C4-2B (cell line): ENCODE measurements at regions not wholly inside any gene's neighbourhood (a gene's known extent, or its start where the extent isn't known, plus 50 kb on each side); places are given as distances from the start of the nearest gene placed in this dataset.
"Not testable (repeated sequence)": the region's sequence is repeated elsewhere in the genome, so short reads cannot be mapped to it uniquely, and the experiment has no call there.

ENCODE experiments used
- H3K27ac ChIP-seq: fragments of 450-650 bp; 2 replicates; pipeline ENCODE4 v1.5.1; 2017
- CTCF ChIP-seq: fragments of 450-650 bp; conservative IDR thresholded peaks from 2 replicates; pipeline ENCODE4 v1.5.1; 2017; ENCODE audit warnings: mild to moderate bottlenecking
- ZFX ChIP-seq: fragments of 450-650 bp; IDR thresholded peaks from 2 replicates; pipeline ENCODE4 v1.6.1; 2017

GRCh38 chr14:100427166-100427565 lies 104.0 kb downstream of the SLC25A47 start:
- TF ChIP-seq CTCF: no peak
- TF ChIP-seq ZFX: no peak

DNA sequence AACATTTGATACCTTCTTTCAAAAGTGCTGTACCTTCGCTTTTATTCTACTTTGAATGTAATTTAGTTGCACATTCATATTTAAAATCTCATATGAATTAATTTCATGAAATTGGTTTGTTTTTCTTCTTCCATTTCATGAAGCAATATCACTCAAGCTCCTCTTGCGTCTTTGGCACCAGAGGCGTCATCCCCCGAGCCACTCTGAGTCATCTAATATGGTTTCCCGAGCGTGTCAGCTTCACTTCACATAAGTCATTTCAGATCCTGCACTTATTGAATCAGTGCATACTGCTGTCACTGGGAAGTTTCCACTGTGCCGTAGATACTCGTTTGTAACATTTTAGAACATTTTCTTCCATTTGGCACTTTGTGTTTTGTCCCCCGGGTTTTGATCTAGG lies 105.6 kb downstream of the SLC25A47 start:
- TF ChIP-seq ZFX (no peak), CTCF (no peak)
- no peak overlapping the region for H3K27ac ChIP-seq

More at GRCh38 chr14:100427166-100427565, 104.0 kb downstream of the SLC25A47 start:
- H3K27ac ChIP-seq: no peak overlapping the region

DNA sequence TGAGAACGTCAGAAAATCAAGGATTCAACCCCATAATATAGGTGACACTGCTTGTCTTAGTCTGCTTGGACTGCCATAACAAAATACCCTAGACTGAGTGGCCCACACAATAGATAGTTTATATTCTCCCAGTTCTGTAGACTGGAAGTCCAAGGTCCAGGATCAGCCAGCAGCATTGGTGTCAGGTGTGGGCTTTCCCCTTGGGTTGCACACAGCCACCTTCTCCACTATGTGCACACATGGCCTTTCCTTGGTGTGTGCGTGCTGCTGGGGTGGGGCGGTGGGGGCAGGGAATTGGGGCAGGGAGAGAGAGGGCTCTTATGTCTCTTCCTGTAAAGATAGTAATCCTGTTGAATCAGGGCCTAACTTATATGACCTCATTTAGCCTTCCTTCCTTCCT lies 106.4 kb downstream of the SLC25A47 start:
- no peak overlapping the region for H3K27ac ChIP-seq
- no peak for TF ChIP-seq ZFX
- TF ChIP-seq CTCF: no peak

DNA sequence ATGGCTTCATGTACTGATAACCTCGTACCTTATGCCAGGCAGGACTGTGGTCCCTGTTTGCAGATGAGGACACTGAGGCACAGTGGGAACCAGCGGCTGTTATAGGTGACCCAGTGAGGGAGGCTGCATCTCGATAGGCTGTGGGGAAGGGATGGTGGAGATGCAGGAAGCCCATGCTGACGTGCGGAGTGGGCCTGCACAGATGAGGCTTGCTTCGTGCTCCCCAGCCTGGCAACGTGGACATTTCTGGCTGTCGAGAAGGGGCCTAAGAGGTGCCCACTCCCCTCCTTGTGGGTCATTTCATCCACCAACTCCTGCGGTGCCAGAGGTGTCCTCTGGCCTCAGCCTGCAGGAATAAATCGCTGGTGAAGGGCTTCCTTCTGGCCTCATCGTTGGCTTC lies 107.4 kb downstream of the SLC25A47 start:
- TF ChIP-seq CTCF: no peak
- TF ChIP-seq ZFX: no peak
- no peak overlapping the region for H3K27ac ChIP-seq

- not testable (repeated sequence) for H3K27ac ChIP-seq
Measured at GRCh38 chr14:100431461-100431860, 108.3 kb downstream of the SLC25A47 start.

DNA sequence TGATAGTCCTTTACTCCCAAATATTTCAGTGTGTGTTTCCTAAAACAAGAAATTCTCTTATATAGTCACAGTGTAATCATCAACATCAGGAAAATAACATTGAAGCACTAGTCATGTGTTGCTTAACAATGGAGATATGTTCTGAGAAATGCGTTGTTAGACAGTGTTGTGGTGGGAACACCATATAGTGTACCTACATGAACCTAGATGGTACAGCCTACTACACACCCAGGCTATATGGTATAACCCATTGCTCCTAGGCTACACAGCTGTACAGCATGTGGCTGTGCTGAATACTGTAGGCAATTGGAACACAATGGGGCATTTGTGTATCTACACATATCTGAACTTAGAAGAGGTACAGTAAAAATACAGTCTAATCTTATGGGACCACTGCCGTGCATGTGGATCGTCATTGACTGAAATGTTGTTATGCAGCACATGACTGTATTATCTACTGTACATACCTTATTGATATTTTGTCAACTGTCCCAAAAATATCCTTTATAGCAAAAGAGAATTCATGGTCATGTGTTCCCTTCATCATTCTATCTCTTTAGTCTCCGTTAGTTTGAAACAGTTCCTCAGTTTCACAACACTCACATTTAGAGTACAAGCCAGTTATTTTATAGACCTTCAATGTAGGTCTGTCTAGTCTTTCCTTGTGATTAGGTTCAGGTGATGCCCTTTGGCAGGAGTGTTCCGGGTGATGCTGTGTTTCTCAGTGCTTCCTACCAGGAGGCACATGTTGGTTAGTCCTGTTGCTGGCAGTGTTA lies 109.7 kb downstream of the SLC25A47 start:
- no peak for TF ChIP-seq ZFX
- TF ChIP-seq CTCF: no peak
- no peak overlapping the region for H3K27ac ChIP-seq

- H3K27ac ChIP-seq: no peak overlapping the region
Measured at GRCh38 chr14:100433428-100433814, 110.3 kb downstream of the SLC25A47 start.

More at GRCh38 chr14:100433428-100433814, 110.3 kb downstream of the SLC25A47 start:
- TF ChIP-seq CTCF (no peak), ZFX (no peak)
